PC-9 (cell line): ENCODE measurements at regions not wholly inside any gene's neighbourhood (a gene's known extent, or its start where the extent isn't known, plus 50 kb on each side); places are given as distances from the start of the nearest gene placed in this dataset.
"Not testable (repeated sequence)": the region's sequence is repeated elsewhere in the genome, so short reads cannot be mapped to it uniquely, and the experiment has no call there.

Experiments used
- BruUV-seq: library from RNA; stranded (reverse); fragments of 400-500 nt; replicated peaks from 2 replicates; lab custom pipeline; 2021; lab: Mats Ljungman, UMichigan
- CTCF ChIA-PET: fragments of 300-600 bp; sonication (Branson Sonifier 250); formaldehyde crosslinking; loops from one replicate; lab custom pipeline; 2022; ENCODE audit warnings: antibody characterized with exemption; lab: Charles Lee
- POLR2A ChIA-PET: fragments of 300-600 bp; sonication (Branson Sonifier 250); formaldehyde crosslinking; loops from one replicate; lab custom pipeline; 2022; ENCODE audit warnings: antibody characterized with exemption; ENCODE audit not compliant: unreplicated experiment; lab: Charles Lee
- DNase-seq, 2 experiments: peaks; one replicate each; pipeline versions ENCODE4 v3.0.0 to v3.0.0-alpha.2; 2015 to 2022; ENCODE audit warnings: mixed read lengths in 1 of 2
- H2AFZ ChIP-seq: fragments of 200-600 bp; sonication (generic); 2 replicates; pipeline ENCODE4 v1.8.1; 2017; ENCODE audit warnings: antibody characterized with exemption
- H3F3A ChIP-seq: fragments of 200-600 bp; sonication (generic); 2 replicates; pipeline ENCODE4 v1.8.1; 2017; ENCODE audit warnings: antibody characterized with exemption, mild to moderate bottlenecking, low read depth; ENCODE audit not compliant: insufficient read depth
- H3K27ac ChIP-seq: fragments of 200-600 bp; sonication (generic); 2 replicates; pipeline ENCODE4 v1.6.1; 2016; ENCODE audit warnings: mixed run types
- H3K27me3 ChIP-seq: fragments of 200-600 bp; sonication (generic); 2 replicates; pipeline ENCODE4 v1.6.1; 2016; ENCODE audit warnings: low read depth, mixed run types; ENCODE audit not compliant: insufficient read depth
- H3K36me3 ChIP-seq: fragments of 200-600 bp; sonication (generic); 2 replicates; pipeline ENCODE4 v1.6.1; 2016; ENCODE audit warnings: low read depth, mixed run types
- H3K4me1 ChIP-seq: fragments of 200-600 bp; sonication (generic); replicated peaks from 2 replicates; pipeline ENCODE4 v1.6.1; 2016; ENCODE audit warnings: mixed run types; ENCODE audit not compliant: insufficient read depth
- H3K4me2 ChIP-seq: fragments of 200-600 bp; sonication (generic); 2 replicates; pipeline ENCODE4 v1.6.1; 2017; ENCODE audit warnings: mixed run types
- H3K4me3 ChIP-seq: fragments of 200-600 bp; sonication (generic); 2 replicates; pipeline ENCODE4 v1.6.1; 2016; ENCODE audit warnings: mixed run types
- H3K79me2 ChIP-seq: fragments of 200-600 bp; sonication (generic); 2 replicates; pipeline ENCODE4 v1.6.1; 2017; ENCODE audit warnings: low read depth, mixed run types
- H3K9me2 ChIP-seq: fragments of 200-600 bp; sonication (generic); 2 replicates; pipeline ENCODE4 v1.8.1; 2017; ENCODE audit warnings: mild to moderate bottlenecking; ENCODE audit not compliant: insufficient read depth
- H3K9me3 ChIP-seq: fragments of 200-600 bp; sonication (generic); 2 replicates; pipeline ENCODE4 v1.8.1; 2016; ENCODE audit warnings: low read depth; ENCODE audit not compliant: insufficient read depth
- H4K20me1 ChIP-seq: fragments of 200-600 bp; sonication (generic); 2 replicates; pipeline ENCODE4 v1.8.1; 2017; ENCODE audit not compliant: insufficient read depth
- CTCF ChIP-seq: fragments of 200-600 bp; sonication (generic); conservative IDR thresholded peaks from 2 replicates; pipeline ENCODE4 v1.6.1; 2017; ENCODE audit warnings: mixed run types, antibody characterized with exemption, mild to moderate bottlenecking, moderate library complexity
- EZH2 ChIP-seq: fragments of 200-600 bp; sonication (generic); IDR thresholded peaks from 2 replicates; pipeline ENCODE4 v1.8.0; 2017; ENCODE audit warnings: antibody characterized with exemption, low read depth
- intact Hi-C: fragments of 100-400 bp; cut with micrococcal nuclease; formaldehyde crosslinking; loops from one replicate; pipeline ENCODE4 v1.10.0; 2022; ENCODE audit not compliant: unreplicated experiment

GRCh38 chr7:68724965-68725364, 873.3 kb upstream of the AUTS2 start:
- H3K4me3 ChIP-seq, result no peak overlapping the region
- H3K9me3 ChIP-seq, result no peaks in the 10 kb centered on the region
- TF ChIP-seq EZH2 (no peak), CTCF (no peak)
- no peak overlapping the region for H3K27ac ChIP-seq
- intact Hi-C loops, result no loop called here
- no peak overlapping the region for H2AFZ ChIP-seq
- no peaks in the 10 kb centered on the region for H3K27me3 ChIP-seq
- no peaks in the 10 kb centered on the region for H3K79me2 ChIP-seq
- no peaks in the 10 kb centered on the region for H4K20me1 ChIP-seq
- ChIA-PET CTCF (no interaction called here), POLR2A (no interaction called here)
- BruUV-seq, result no TSS peak
- H3K36me3 ChIP-seq, result no peaks in the 10 kb centered on the region
- DNase-seq, result no peak
- no peak overlapping the region for H3K4me2 ChIP-seq
- no peaks in the 10 kb centered on the region for H3K9me2 ChIP-seq
- peaks cover 51% of the 10 kb centered on the region for H3K4me1 ChIP-seq
- H3F3A ChIP-seq, result peaks cover 23% of the 10 kb centered on the region

GRCh38 chr7:68725843-68726785, 872.2 kb upstream of the AUTS2 start:
- intact Hi-C loops, result no loop called here
- POLR2A ChIA-PET, result no interaction called here

DNA sequence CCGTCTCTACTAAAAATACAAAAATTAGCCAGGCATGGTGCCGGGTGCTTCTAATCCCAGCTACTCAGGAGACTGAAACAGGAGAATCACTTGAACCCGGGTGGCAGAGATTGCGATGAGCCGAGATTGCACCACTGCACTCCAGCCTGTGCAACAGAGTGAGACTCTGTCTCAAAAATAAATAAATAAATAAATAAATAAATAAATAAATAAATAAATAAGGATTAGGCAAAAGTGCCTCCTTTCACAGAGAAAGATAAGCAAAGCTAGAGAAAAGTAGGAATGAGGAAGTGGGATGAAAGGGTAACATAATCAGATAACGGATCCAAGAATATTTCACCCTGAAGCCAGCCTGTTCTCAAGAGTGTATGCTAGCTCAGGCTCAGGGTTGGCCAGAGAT, 869.6 kb upstream of the AUTS2 start:
- CTCF ChIA-PET, result not testable (repeated sequence)

More at GRCh38 chr7:68725843-68726785, 872.2 kb upstream of the AUTS2 start:
- Histone ChIP-seq H2AFZ (no peak overlapping the region), H3K36me3 (no peaks in the 10 kb centered on the region), H3K4me3 (no peak overlapping the region), H3F3A (peaks cover 34% of the 10 kb centered on the region), H3K9me3 (no peaks in the 10 kb centered on the region), H3K4me2 (no peak overlapping the region), H3K27me3 (no peaks in the 10 kb centered on the region), H3K79me2 (no peaks in the 10 kb centered on the region), H4K20me1 (no peaks in the 10 kb centered on the region), H3K9me2 (no peaks in the 10 kb centered on the region), H3K27ac (no peak overlapping the region), H3K4me1 (peaks cover 55% of the 10 kb centered on the region)
- DNase-seq, result no peak
- BruUV-seq, result no TSS peak
- TF ChIP-seq EZH2 (no peak), CTCF (no peak)
- CTCF ChIA-PET, result no interaction called here

More for the DNA sequence above, 869.6 kb upstream of the AUTS2 start:
- H3K79me2 ChIP-seq, H3K9me2 ChIP-seq, H3K27me3 ChIP-seq, H3K4me3 ChIP-seq, intact Hi-C loops, POLR2A ChIA-PET, H2AFZ ChIP-seq, H4K20me1 ChIP-seq, BruUV-seq, H3K27ac ChIP-seq, H3K36me3 ChIP-seq, H3K9me3 ChIP-seq, DNase-seq: not testable (repeated sequence)
- Histone ChIP-seq H3K4me1 (peaks cover 57% of the 10 kb centered on the region), H3F3A (peaks cover 28% of the 10 kb centered on the region), H3K4me2 (peak overlapping the region; percentile 32; the same call in 1 of the 2 replicates)
